Stomach smooth muscle (tissue), 2 donors: ENCODE measurements at regions not wholly inside any gene's neighbourhood (a gene's known extent, or its start where the extent isn't known, plus 50 kb on each side); places are given as distances from the start of the nearest gene placed in this dataset.
"Not testable (repeated sequence)": the region's sequence is repeated elsewhere in the genome, so short reads cannot be mapped to it uniquely, and the experiment has no call there.

Experiments used
- H3K27ac ChIP-seq: one replicate; pipeline ENCODE4 v1.7.0; 2013; ENCODE audit warnings: mild to moderate bottlenecking, low read length, inconsistent platforms
- H3K27me3 ChIP-seq, 2 donors: one replicate each; pipeline ENCODE4 v1.7.0; 2013; ENCODE audit warnings: low read length in 2 of 2; ENCODE audit not compliant: insufficient read depth in 2 of 2, control insufficient read depth in 1 of 2
- H3K36me3 ChIP-seq, 2 donors: one replicate each; pipeline ENCODE4 v1.7.0; 2013; ENCODE audit warnings: low read length in 2 of 2; ENCODE audit not compliant: control insufficient read depth in 2 of 2, insufficient read depth in 2 of 2
- H3K4me1 ChIP-seq: one replicate; pipeline ENCODE4 v1.7.0; 2013; ENCODE audit warnings: low read length; ENCODE audit not compliant: control insufficient read depth, insufficient read depth
- H3K4me3 ChIP-seq, 2 donors: one replicate each; pipeline ENCODE4 v1.7.0; 2013; ENCODE audit warnings: low read length in 2 of 2
- H3K9ac ChIP-seq, 2 donors: one replicate each; pipeline ENCODE4 v1.7.0; 2013; ENCODE audit warnings: low read length in 2 of 2, mild to moderate bottlenecking in 1 of 2
- H3K9me3 ChIP-seq, 2 donors: one replicate each; pipeline ENCODE4 v1.7.0; 2013; ENCODE audit warnings: low read length in 2 of 2; ENCODE audit not compliant: control insufficient read depth in 2 of 2
- donor health status: healthy.
- donor health status: Pancreatic carcinoma.

DNA sequence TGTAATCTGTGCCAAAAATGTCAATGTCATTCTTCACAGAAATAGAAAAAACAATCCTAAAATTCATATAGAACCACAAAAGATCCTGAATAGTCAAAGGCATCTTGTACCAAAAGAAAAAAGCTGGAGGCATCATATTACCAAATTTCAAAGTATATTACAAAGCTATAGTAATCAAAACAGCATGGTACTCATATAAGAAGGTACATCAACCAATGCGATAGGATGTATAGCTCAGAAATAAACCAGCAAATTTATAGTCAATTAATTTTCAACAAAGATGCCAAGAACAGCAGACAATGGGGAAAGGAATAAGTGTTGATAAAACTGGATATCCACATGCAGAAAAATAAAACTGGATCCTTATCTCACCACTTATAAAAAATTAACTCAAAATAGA, 150.5 kb upstream of the PRICKLE2 start:
- Histone ChIP-seq H3K27ac (no peak overlapping the region), H3K9me3 (no peaks in the 10 kb centered on the region), H3K36me3 (no peaks in the 10 kb centered on the region), H3K4me3 (no peak overlapping the region), H3K9ac (no peak overlapping the region), H3K27me3 (no peaks in the 10 kb centered on the region), H3K4me1 (no peaks in the 10 kb centered on the region)

- no peak overlapping the region for H3K9ac ChIP-seq
- no peaks in the 10 kb centered on the region for H3K27me3 ChIP-seq
- H3K4me1 ChIP-seq = no peaks in the 10 kb centered on the region
Measured at GRCh38 chr3:64369390-64369789, 144.1 kb upstream of the PRICKLE2 start.

DNA sequence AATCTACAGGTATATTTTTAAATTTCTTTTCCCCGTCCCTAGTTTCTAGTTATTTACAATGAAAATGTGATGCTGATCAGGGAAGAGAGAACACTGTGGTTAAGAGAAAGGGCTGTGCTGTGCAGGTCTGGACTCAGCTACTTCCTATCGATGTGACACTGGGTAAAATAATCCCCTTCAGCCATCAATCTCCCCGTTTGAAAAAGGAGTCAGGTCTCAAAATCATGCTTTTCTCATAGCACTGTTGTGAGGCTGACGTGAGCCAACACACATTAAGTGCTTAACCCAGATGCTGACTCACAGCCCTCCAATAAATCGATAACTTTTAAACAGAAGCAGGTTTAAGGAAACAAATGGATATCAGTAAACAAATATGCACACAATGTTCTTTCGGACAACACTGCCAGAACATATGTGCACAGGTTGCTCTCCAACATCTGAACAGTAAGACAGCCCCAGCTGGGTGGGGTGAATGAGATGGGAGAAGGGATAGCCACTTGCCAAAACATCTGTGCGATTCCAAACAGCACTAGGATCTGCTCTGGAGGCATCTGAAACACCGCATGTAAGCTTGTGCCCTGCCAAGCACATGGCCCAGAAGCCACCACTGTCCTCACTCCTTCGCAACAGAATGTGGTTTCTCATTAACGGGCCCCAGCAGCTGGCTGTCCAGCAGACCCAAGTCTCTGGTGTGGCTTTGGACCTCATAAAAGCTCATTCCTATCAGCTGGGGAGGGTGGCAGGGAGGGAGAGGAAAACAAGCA, 143.2 kb upstream of the PRICKLE2 start:
- Histone ChIP-seq H3K27me3 (no peaks in the 10 kb centered on the region), H3K27ac (no peak overlapping the region), H3K36me3 (no peaks in the 10 kb centered on the region), H3K4me1 (no peaks in the 10 kb centered on the region), H3K9ac (no peak overlapping the region), H3K4me3 (no peak overlapping the region), H3K9me3 (no peaks in the 10 kb centered on the region)

More at GRCh38 chr3:64369390-64369789, 144.1 kb upstream of the PRICKLE2 start:
- Histone ChIP-seq H3K9me3 (no peaks in the 10 kb centered on the region), H3K36me3 (no peaks in the 10 kb centered on the region), H3K27ac (no peak overlapping the region), H3K4me3 (no peak overlapping the region)

DNA sequence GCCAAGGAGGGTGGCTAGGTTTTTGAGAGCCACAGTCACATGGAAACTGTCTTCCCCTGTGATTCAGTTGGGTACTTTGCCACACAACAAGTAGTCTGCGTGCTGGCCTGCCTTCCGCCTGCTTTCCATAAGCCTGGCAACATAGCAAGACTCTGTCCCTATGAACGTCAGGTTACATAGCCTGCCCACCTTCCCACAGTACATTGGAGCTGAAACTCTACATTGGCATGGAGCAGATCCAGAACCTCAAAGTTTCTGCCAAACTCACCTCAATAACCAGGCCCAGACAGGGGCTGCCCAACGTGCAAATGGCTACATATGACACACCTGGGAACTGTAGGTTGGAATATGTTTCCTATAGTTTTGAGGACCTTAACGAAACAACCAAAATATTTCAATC, 140.6 kb upstream of the PRICKLE2 start:
- H3K4me1 ChIP-seq = no peaks in the 10 kb centered on the region
- no peak overlapping the region for H3K4me3 ChIP-seq
- no peaks in the 10 kb centered on the region for H3K9me3 ChIP-seq
- H3K27ac ChIP-seq = no peak overlapping the region
- no peaks in the 10 kb centered on the region for H3K36me3 ChIP-seq
- no peaks in the 10 kb centered on the region for H3K27me3 ChIP-seq
- no peak overlapping the region for H3K9ac ChIP-seq

DNA sequence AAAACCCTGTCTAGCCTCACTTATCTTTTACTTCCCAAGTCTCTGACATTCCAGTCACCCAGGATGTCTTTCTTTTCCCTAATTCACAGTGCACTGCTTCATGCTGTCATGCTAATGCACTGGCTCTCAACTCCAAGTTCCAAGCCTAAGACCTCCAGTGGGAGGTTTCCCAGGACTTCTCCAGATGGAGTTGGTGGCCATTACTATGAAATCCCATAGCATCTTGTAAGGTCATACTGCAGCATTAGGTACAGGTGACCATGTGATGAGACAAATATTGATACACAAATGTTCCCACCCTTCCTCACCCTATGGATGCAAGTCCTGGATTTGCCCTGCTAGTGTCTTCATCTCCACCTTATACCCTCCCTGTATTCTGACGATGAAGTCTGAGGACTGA, 138.6 kb upstream of the PRICKLE2 start:
- H3K27me3 ChIP-seq = no peaks in the 10 kb centered on the region
- no peak overlapping the region for H3K9ac ChIP-seq
- H3K4me3 ChIP-seq = no peak overlapping the region
- no peaks in the 10 kb centered on the region for H3K4me1 ChIP-seq
- no peaks in the 10 kb centered on the region for H3K36me3 ChIP-seq
- H3K27ac ChIP-seq = no peak overlapping the region
- H3K9me3 ChIP-seq = no peaks in the 10 kb centered on the region

- H3K4me3 ChIP-seq = no peak overlapping the region
- no peak overlapping the region for H3K9ac ChIP-seq
- no peaks in the 10 kb centered on the region for H3K9me3 ChIP-seq
- no peaks in the 10 kb centered on the region for H3K27me3 ChIP-seq
- no peaks in the 10 kb centered on the region for H3K4me1 ChIP-seq
- no peaks in the 10 kb centered on the region for H3K36me3 ChIP-seq
- H3K27ac ChIP-seq = no peak overlapping the region
Measured at GRCh38 chr3:64361962-64362735, 136.9 kb upstream of the PRICKLE2 start.

GRCh38 chr3:64361036-64361435, 135.8 kb upstream of the PRICKLE2 start:
- H3K27ac ChIP-seq, H3K4me3 ChIP-seq, H3K4me1 ChIP-seq, H3K9ac ChIP-seq, H3K9me3 ChIP-seq, H3K36me3 ChIP-seq, H3K27me3 ChIP-seq: not testable (repeated sequence)

- Histone ChIP-seq H3K27ac (no peak overlapping the region), H3K4me3 (no peak overlapping the region), H3K4me1 (peaks cover 5% of the 10 kb centered on the region), H3K9ac (no peak overlapping the region), H3K27me3 (no peaks in the 10 kb centered on the region), H3K9me3 (no peaks in the 10 kb centered on the region), H3K36me3 (no peaks in the 10 kb centered on the region)
Measured at GRCh38 chr3:64360280-64360679, 135.0 kb upstream of the PRICKLE2 start.

- Histone ChIP-seq H3K9me3 (no peaks in the 10 kb centered on the region), H3K4me1 (peaks cover 9% of the 10 kb centered on the region), H3K9ac (no peak overlapping the region), H3K4me3 (no peak overlapping the region), H3K27me3 (no peaks in the 10 kb centered on the region), H3K27ac (no peak overlapping the region), H3K36me3 (no peaks in the 10 kb centered on the region)
Measured at GRCh38 chr3:64359735-64360134, 134.5 kb upstream of the PRICKLE2 start.

GRCh38 chr3:64358853-64359252, 133.6 kb upstream of the PRICKLE2 start:
- Histone ChIP-seq H3K9ac (no peak overlapping the region), H3K36me3 (no peaks in the 10 kb centered on the region), H3K9me3 (no peaks in the 10 kb centered on the region), H3K27me3 (no peaks in the 10 kb centered on the region), H3K4me1 (peaks cover 12% of the 10 kb centered on the region), H3K27ac (no peak overlapping the region), H3K4me3 (no peak overlapping the region)

DNA sequence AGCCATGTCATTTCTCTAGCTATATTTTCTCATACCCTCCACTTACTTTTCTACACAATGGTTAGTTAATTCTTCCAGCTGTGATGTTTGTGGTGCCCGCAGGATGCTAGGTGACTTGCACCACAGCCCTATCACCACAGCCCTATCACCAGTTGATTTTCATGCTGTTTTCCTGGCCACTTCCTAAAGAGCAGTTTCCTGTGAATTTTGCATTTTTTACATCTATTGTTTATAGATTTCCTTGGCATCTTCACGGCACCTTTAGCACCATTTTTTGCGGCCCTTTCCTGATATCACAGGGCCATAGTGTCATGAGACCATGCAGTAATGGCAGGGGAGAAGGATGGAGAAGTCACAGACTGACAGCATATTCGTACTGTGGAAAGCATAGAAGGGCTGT, 132.9 kb upstream of the PRICKLE2 start:
- Histone ChIP-seq H3K36me3 (no peaks in the 10 kb centered on the region), H3K4me3 (no peak overlapping the region), H3K4me1 (peaks cover 12% of the 10 kb centered on the region), H3K27me3 (no peaks in the 10 kb centered on the region), H3K9me3 (no peaks in the 10 kb centered on the region), H3K9ac (no peak overlapping the region), H3K27ac (no peak overlapping the region)
